Body of pancreas (tissue), 4 donors: ENCODE measurements at regions not wholly inside any gene's neighbourhood (a gene's known extent, or its start where the extent isn't known, plus 50 kb on each side); places are given as distances from the start of the nearest gene placed in this dataset.

Experiments used
- ATAC-seq: fragments of 150-250 bp; one replicate; pipeline ENCODE4 v1.9.1; 2016
- DNase-seq, 4 donors: peaks; one replicate each; pipeline ENCODE4 v3.0.0-alpha.2; 2019
- H3K27ac ChIP-seq, 4 donors: fragments of 200-600 bp; sonication (generic); 1 replicate in 3 of 4; 2 replicates in 1 of 4; pipeline versions ENCODE4 v1.5.1 to v1.6.1; 2016 to 2019; ENCODE audit warnings: mild to moderate bottlenecking in 1 of 4, mixed read lengths in 1 of 4, moderate library complexity in 1 of 4
- H3K27me3 ChIP-seq, 2 donors: fragments of 200-600 bp; sonication (generic); one replicate each; pipeline ENCODE4 v1.6.0; 2016; ENCODE audit warnings: mild to moderate bottlenecking in 1 of 2
- H3K36me3 ChIP-seq, 2 donors: fragments of 200-600 bp; sonication (generic); replicated peaks in 1 of 2; 2 replicates each; pipeline ENCODE4 v1.5.1; 2016; ENCODE audit warnings: low read depth in 2 of 2; ENCODE audit not compliant: insufficient read depth in 1 of 2
- H3K4me1 ChIP-seq: fragments of 200-600 bp; sonication (generic); one replicate; pipeline ENCODE4 v1.6.0; 2016
- H3K4me3 ChIP-seq, 2 donors: fragments of 200-600 bp; sonication (generic); 1 replicate in 1 of 2; 2 replicates in 1 of 2; pipeline ENCODE4 v1.5.1; 2016 to 2019
- H3K9me3 ChIP-seq, 3 donors: fragments of 200-600 bp; sonication (generic); 1 replicate in 2 of 3; 2 replicates in 1 of 3; pipeline ENCODE4 v1.5.1; 2016
- CTCF ChIP-seq, 7 experiments: fragments of 450-650 bp in 4 of 7; fragments of 200-600 bp in 3 of 7; sonication (generic) in 3 of 7; IDR thresholded peaks; one replicate each; pipeline ENCODE4 v1.5.1; 2016 to 2019; ENCODE audit warnings: antibody characterized with exemption in 7 of 7
- POLR2A ChIP-seq, 3 donors: fragments of 450-650 bp; IDR thresholded peaks; one replicate each; pipeline ENCODE4 v1.6.1; 2016; ENCODE audit warnings: antibody characterized with exemption in 3 of 3, mild to moderate bottlenecking in 2 of 3
- WGBS, 2 donors: methylation state at CpG; one replicate each; pipeline ENCODE4 v1.1.5; 2017; 5-methylcytosine and 5-hydroxymethylcytosine counted together
- intact Hi-C: fragments of 100-400 bp; cut with DNase I; formaldehyde crosslinking; loops from one replicate; pipeline ENCODE4 v1.15.1; 2023

- Histone ChIP-seq H3K4me1 (no peaks in the 10 kb centered on the region), H3K4me3 (no peak overlapping the region), H3K27ac (no peak overlapping the region), H3K27me3 (no peaks in the 10 kb centered on the region), H3K36me3 (no peaks in the 10 kb centered on the region), H3K9me3 (no peaks in the 10 kb centered on the region)
- intact Hi-C loops: no loop called here
- ATAC-seq (no peak), DNase-seq (no peak)
- WGBS, 2 donors: 73 to 75% methylated on average over 5 of the region's 5 CpGs
- TF ChIP-seq POLR2A (IDR thresholded peaks at IDR 0.05) (no peak), CTCF (IDR thresholded peaks at IDR 0.05) (no peak)
Measured at GRCh38 chr2:17231394-17231965, 286.8 kb downstream of the RAD51AP2 start.

DNA sequence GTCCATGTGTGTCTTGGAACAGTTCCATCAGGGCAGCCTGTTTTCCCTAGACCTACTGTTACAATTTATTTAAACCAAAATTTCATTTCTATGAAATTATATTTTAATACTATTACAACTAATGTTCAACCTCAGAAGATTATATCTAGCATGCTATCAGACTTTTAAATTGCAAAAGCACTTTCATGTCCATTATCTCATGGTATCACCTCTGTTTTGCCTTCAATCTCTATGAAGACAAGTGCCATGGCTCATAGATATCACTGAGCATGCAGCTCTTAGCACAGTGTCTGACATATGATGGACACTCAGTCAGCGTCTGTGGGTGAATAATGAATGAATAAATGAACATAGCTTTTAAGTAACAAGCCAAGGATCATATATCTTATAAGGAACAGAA is 288.8 kb downstream of the RAD51AP2 start:
- Histone ChIP-seq H3K9me3 (no peaks in the 10 kb centered on the region), H3K4me3 (no peak overlapping the region), H3K36me3 (no peaks in the 10 kb centered on the region), H3K27ac (no peak overlapping the region), H3K27me3 (no peaks in the 10 kb centered on the region), H3K4me1 (no peaks in the 10 kb centered on the region)
- TF ChIP-seq POLR2A (IDR thresholded peaks at IDR 0.05): no peak
- no peak for TF ChIP-seq CTCF (IDR thresholded peaks at IDR 0.05)
- 42 to 48% methylated on average over 1 of the region's 1 CpG for WGBS, 2 donors
- no peak for ATAC-seq
- no peak for DNase-seq
- intact Hi-C loops: no loop called here

DNA sequence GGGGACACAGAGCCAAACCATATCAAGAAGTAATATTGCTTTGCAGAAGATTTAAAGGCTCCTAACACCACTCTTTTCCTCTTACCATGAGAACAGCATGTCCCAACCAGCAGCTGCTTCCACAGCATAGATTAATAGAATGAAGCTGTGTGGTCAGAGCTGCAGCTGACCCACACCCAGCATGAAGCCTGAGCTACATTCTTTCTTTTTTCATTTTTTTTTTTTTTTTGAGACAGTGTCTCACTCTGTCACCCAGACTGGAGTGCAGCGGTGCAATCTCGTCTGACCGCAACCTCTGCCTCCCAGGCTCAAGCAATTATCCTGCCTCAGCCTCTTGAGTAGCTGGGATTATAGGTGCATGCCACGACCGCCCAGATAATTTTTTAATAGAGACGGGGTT is 289.8 kb downstream of the RAD51AP2 start:
- no peaks in the 10 kb centered on the region for H3K27me3 ChIP-seq
- H3K4me1 ChIP-seq: no peaks in the 10 kb centered on the region
- no peak for ATAC-seq
- no peaks in the 10 kb centered on the region for H3K36me3 ChIP-seq
- H3K27ac ChIP-seq: no peak overlapping the region
- WGBS, 2 donors: 72 to 76% methylated on average over 5 to 6 of the region's 6 CpGs
- intact Hi-C loops: no loop called here
- TF ChIP-seq CTCF (IDR thresholded peaks at IDR 0.05) (no peak), POLR2A (IDR thresholded peaks at IDR 0.05) (no peak)
- no peak overlapping the region for H3K4me3 ChIP-seq
- H3K9me3 ChIP-seq: no peaks in the 10 kb centered on the region
- DNase-seq: no peak

GRCh38 chr2:17227856-17228255 is 290.4 kb downstream of the RAD51AP2 start:
- WGBS, 2 donors: 69 to 71% methylated on average over 5 of the region's 5 CpGs

More at GRCh38 chr2:17227856-17228255, 290.4 kb downstream of the RAD51AP2 start:
- H3K27me3 ChIP-seq: no peaks in the 10 kb centered on the region
- no peak overlapping the region for H3K4me3 ChIP-seq
- no peaks in the 10 kb centered on the region for H3K36me3 ChIP-seq
- no peak for TF ChIP-seq POLR2A (IDR thresholded peaks at IDR 0.05)
- no peak for TF ChIP-seq CTCF (IDR thresholded peaks at IDR 0.05)
- H3K27ac ChIP-seq: no peak overlapping the region
- DNase-seq (no peak), ATAC-seq (no peak)
- intact Hi-C loops: no loop called here
- no peaks in the 10 kb centered on the region for H3K9me3 ChIP-seq
- no peaks in the 10 kb centered on the region for H3K4me1 ChIP-seq
